CD4-positive, CD25-positive, alpha-beta regulatory T cell (primary cell): ENCODE measurements at regions not wholly inside any gene's neighbourhood (a gene's known extent, or its start where the extent isn't known, plus 50 kb on each side); places are given as distances from the start of the nearest gene placed in this dataset.

Experiments
- ATAC-seq, 2 donors: fragments of 150-1000 bp; cut with Tn5 transposase; one replicate each; pipeline ENCODE4 v1.10.0; 2021; ENCODE audit warnings: low read depth in 2 of 2, moderate number of reproducible peaks in 2 of 2, moderate library complexity in 1 of 2
- DNase-seq, 3 donors: peaks; one replicate each; pipeline versions ENCODE4 v3.0.0 to v3.0.0-alpha.2; 2012 to 2022; ENCODE audit warnings: mixed read lengths in 1 of 3
- H3K27ac ChIP-seq: one replicate; pipeline ENCODE4 v1.7.0; 2013; ENCODE audit warnings: mild to moderate bottlenecking, low read length; ENCODE audit not compliant: insufficient read depth, poor library complexity, severe bottlenecking
- H3K27me3 ChIP-seq: one replicate; pipeline ENCODE4 v1.7.0; 2013; ENCODE audit warnings: low read length; ENCODE audit not compliant: control insufficient read depth, insufficient read depth
- H3K36me3 ChIP-seq: one replicate; pipeline ENCODE4 v1.7.0; 2013; ENCODE audit warnings: mild to moderate bottlenecking, low read length, moderate library complexity; ENCODE audit not compliant: control insufficient read depth, insufficient read depth
- H3K4me1 ChIP-seq: 2 replicates; pipeline ENCODE4 v1.7.0; 2013; ENCODE audit warnings: mild to moderate bottlenecking, low read length; ENCODE audit not compliant: insufficient read depth, control insufficient read depth, poor library complexity, severe bottlenecking
- H3K4me3 ChIP-seq: one replicate; pipeline ENCODE4 v1.7.0; 2013; ENCODE audit warnings: low read depth, mild to moderate bottlenecking, low read length, moderate library complexity
- H3K9me3 ChIP-seq, 2 experiments: 1 replicate in 1 of 2; 2 replicates in 1 of 2; pipeline ENCODE4 v1.7.0; 2013; ENCODE audit warnings: low read length in 2 of 2, mild to moderate bottlenecking in 1 of 2, moderate library complexity in 1 of 2; ENCODE audit not compliant: control insufficient read depth in 2 of 2
- H3K27ac Mint-ChIP-seq, 3 donors: one replicate each; pipeline ENCODE4 v1.8.0; 2020 to 2022; ENCODE audit warnings: mild to moderate bottlenecking in 3 of 3, mixed read lengths in 3 of 3, moderate library complexity in 2 of 3
- H3K27me3 Mint-ChIP-seq: one replicate; pipeline ENCODE4 v1.8.0; 2022; ENCODE audit warnings: mild to moderate bottlenecking, mixed read lengths
- H3K36me3 Mint-ChIP-seq: one replicate; pipeline ENCODE4 v1.8.0; 2020; ENCODE audit warnings: mixed read lengths
- H3K4me1 Mint-ChIP-seq, 4 donors: one replicate each; pipeline ENCODE4 v1.8.0; 2020 to 2022; ENCODE audit warnings: mixed read lengths in 4 of 4, mild to moderate bottlenecking in 1 of 4
- H3K4me3 Mint-ChIP-seq, 4 donors: one replicate each; pipeline ENCODE4 v1.8.0; 2020 to 2022; ENCODE audit warnings: mild to moderate bottlenecking in 4 of 4, mixed read lengths in 4 of 4, moderate library complexity in 3 of 4
- H3K9me3 Mint-ChIP-seq, 7 donors: one replicate each; pipeline ENCODE4 v1.8.0; 2020 to 2022; ENCODE audit warnings: mixed read lengths in 7 of 7, mild to moderate bottlenecking in 3 of 7, moderate library complexity in 2 of 7

- ATAC-seq = no peak
- peaks cover 0 to 5% (median 3%) of the 10 kb centered on the region in 7 donors for H3K9me3 Mint-ChIP-seq
- H3K4me1 ChIP-seq = no peaks in the 10 kb centered on the region
- no peaks in the 10 kb centered on the region for H3K36me3 ChIP-seq
- no peak overlapping the region for H3K27ac Mint-ChIP-seq
- no peak overlapping the region for H3K27ac ChIP-seq
- no peak for DNase-seq
- no peaks in the 10 kb centered on the region for H3K4me1 Mint-ChIP-seq
- no peaks in the 10 kb centered on the region for H3K9me3 ChIP-seq
- H3K4me3 Mint-ChIP-seq = no peak overlapping the region
- H3K27me3 ChIP-seq = no peaks in the 10 kb centered on the region
- no peak overlapping the region for H3K4me3 ChIP-seq
- no peaks in the 10 kb centered on the region for H3K27me3 Mint-ChIP-seq
- no peaks in the 10 kb centered on the region for H3K36me3 Mint-ChIP-seq
These were observed 183.5 kb upstream of the AFDN start for GRCh38 chr6:167643223-167643622.

DNA sequence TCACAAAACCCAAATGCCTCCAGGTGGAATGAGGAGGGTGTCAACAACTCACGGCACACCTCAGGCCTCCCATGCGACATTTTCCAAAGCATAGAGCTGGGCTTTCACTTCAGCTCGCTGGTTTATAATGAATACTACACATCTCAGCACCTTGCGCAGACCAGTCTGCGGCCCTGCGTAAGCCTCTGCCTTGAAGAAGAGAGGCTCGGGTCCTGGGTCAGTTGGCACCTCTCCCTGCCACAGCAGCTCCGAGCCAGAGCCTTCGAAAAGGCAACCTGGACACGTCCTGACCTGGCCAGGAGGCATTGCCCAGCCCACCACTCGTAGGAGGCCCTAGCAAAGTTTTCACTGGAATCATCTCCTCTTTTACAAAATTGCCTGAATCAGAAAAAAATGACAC lies 183.0 kb upstream of the AFDN start:
- Histone ChIP-seq H3K27ac (no peak overlapping the region), H3K4me3 (no peak overlapping the region), H3K9me3 (no peaks in the 10 kb centered on the region), H3K27me3 (no peaks in the 10 kb centered on the region), H3K4me1 (no peaks in the 10 kb centered on the region), H3K36me3 (no peaks in the 10 kb centered on the region)
- no peaks in the 10 kb centered on the region for H3K4me1 Mint-ChIP-seq
- peaks cover 0 to 5% (median 3%) of the 10 kb centered on the region in 7 donors for H3K9me3 Mint-ChIP-seq
- ATAC-seq (no peak), DNase-seq (no peak)
- H3K36me3 Mint-ChIP-seq = no peaks in the 10 kb centered on the region
- no peak overlapping the region for H3K4me3 Mint-ChIP-seq
- no peak overlapping the region for H3K27ac Mint-ChIP-seq
- H3K27me3 Mint-ChIP-seq = no peaks in the 10 kb centered on the region

DNA sequence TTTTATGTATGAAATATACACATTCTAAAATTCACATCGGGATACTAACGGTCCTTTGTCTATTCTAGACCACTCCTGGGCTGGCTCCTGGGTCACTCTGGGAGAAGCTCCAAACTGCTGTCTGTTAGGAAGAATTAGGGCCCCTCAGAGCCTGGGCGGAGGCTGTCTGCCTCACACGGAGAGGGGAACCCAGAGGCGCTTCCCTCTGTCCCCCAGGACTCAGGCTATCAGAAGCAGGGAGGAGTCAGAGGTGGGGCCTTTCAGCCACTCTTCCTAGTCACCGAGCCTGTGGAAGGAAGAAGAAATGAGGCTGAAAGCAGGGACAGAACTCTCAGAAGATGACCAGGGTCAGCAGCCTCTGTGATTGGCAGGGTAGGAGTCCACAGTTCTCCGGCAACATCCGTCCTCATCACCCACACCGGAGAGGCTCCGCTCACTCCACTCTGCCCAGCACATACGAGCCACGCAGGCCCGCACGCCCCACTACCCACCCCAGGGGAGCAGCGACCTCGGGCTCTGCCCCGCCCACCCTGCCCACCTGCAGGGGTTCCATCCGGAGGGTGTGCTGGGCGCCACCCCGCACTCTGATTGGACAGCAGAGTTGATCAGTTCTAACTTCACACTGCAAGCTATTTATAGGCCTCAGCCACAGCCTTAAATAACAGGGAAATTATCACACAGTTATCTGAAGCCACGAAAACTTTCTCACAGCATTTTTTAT lies 182.1 kb upstream of the AFDN start:
- Mint-ChIP-seq H3K4me3 (no peak overlapping the region), H3K36me3 (no peaks in the 10 kb centered on the region), H3K27ac (no peak overlapping the region), H3K4me1 (no peaks in the 10 kb centered on the region), H3K9me3 (peaks cover 0 to 5% (median 3%) of the 10 kb centered on the region in 7 donors), H3K27me3 (no peaks in the 10 kb centered on the region)
- no peak overlapping the region for H3K27ac ChIP-seq
- no peak overlapping the region for H3K4me3 ChIP-seq
- no peak for ATAC-seq
- no peaks in the 10 kb centered on the region for H3K4me1 ChIP-seq
- no peaks in the 10 kb centered on the region for H3K36me3 ChIP-seq
- DNase-seq = no peak
- H3K27me3 ChIP-seq = no peaks in the 10 kb centered on the region
- no peaks in the 10 kb centered on the region for H3K9me3 ChIP-seq

DNA sequence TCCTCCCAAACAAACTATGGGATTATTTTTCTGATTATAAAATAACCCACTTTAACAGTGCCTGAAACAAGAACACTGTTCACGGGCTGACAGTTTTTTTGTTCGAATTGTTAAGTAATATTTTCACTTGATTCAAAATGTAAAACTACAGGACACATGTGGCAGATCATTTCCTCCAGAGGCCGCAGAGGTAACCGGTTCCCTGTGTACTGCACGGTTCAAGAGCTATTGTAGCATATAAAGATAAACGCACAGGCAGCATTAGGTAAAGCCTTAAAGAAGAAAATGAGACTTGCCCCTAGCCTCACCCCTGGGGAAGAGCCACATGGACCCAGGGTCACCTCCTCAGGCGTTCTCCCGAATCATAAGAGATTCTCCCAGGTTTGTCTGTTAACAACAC lies 181.3 kb upstream of the AFDN start:
- Histone ChIP-seq H3K27ac (no peak overlapping the region), H3K36me3 (no peaks in the 10 kb centered on the region), H3K9me3 (no peaks in the 10 kb centered on the region), H3K4me3 (no peak overlapping the region), H3K4me1 (no peaks in the 10 kb centered on the region), H3K27me3 (no peaks in the 10 kb centered on the region)
- H3K4me3 Mint-ChIP-seq = no peak overlapping the region
- H3K27ac Mint-ChIP-seq = no peak overlapping the region
- H3K27me3 Mint-ChIP-seq = no peaks in the 10 kb centered on the region
- H3K9me3 Mint-ChIP-seq = peaks cover 0 to 5% (median 3%) of the 10 kb centered on the region in 7 donors
- DNase-seq (no peak), ATAC-seq (no peak)
- H3K4me1 Mint-ChIP-seq = no peaks in the 10 kb centered on the region
- H3K36me3 Mint-ChIP-seq = no peaks in the 10 kb centered on the region

DNA sequence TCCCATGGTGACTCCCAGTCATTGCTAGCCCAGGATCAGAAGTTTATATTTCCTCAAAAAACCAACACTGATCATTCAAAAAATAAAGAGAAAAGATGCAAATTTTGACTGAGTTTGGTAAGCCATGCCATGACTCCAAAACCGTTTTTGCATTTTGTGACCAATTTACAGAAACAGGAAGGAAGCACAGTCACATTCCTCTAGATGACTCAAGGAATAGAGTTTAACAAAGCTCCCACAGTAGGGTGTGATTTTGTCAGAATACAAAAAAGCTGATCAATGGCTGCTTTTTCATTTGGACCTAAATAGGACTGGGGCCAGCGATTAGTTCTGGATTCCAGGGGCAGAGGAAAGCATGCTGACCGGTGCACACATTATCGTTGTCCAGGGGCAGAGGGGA lies 179.4 kb upstream of the AFDN start:
- Mint-ChIP-seq H3K9me3 (peaks cover 0 to 3% (median 0%) of the 10 kb centered on the region in 7 donors), H3K4me3 (no peak overlapping the region), H3K27me3 (no peaks in the 10 kb centered on the region), H3K36me3 (no peaks in the 10 kb centered on the region), H3K27ac (no peak overlapping the region), H3K4me1 (no peaks in the 10 kb centered on the region)
- H3K27me3 ChIP-seq = no peaks in the 10 kb centered on the region
- DNase-seq = no peak
- H3K36me3 ChIP-seq = no peaks in the 10 kb centered on the region
- no peak overlapping the region for H3K4me3 ChIP-seq
- no peaks in the 10 kb centered on the region for H3K4me1 ChIP-seq
- no peak overlapping the region for H3K27ac ChIP-seq
- H3K9me3 ChIP-seq = no peaks in the 10 kb centered on the region
- ATAC-seq = no peak

DNA sequence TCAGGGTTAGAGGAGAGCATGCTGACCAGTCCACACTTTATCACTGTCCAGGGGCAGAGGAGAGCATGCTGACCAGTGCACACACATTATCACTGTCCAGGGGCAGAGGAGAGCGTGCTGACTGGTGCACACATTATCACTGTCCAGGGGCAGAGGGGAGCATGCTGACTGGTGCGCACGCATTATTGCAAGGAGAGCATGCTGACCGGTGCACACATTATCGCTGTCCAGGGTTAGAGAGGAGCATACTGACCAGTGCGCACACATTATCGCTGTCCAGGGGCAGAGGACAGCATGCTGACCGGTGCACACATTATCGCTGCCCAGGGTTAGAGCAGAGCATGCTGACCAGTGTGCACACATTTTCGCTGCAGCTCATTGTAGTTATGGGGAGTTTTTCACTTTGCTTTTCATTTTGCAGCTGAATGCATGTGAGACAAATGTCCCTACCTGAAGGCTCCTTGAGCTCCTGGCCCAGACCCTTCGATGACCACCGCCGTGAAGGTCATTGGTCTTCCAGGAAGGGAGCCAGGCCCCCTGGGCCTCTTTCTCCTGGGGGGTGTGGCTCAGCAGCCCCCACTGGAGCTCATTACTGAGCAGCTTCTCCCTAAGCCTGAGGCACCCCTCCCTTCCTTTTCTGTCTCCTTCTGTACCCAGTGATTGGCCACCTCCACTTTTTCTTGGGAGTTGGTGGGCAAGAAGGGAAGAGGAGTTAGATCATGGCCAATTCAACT lies 178.8 kb upstream of the AFDN start:
- Mint-ChIP-seq H3K9me3 (no peaks in the 10 kb centered on the region), H3K36me3 (no peaks in the 10 kb centered on the region), H3K4me1 (no peaks in the 10 kb centered on the region), H3K4me3 (no peak overlapping the region), H3K27ac (no peak overlapping the region), H3K27me3 (no peaks in the 10 kb centered on the region)
- ATAC-seq (no peak), DNase-seq (no peak)
- Histone ChIP-seq H3K27ac (no peak overlapping the region), H3K27me3 (no peaks in the 10 kb centered on the region), H3K36me3 (no peaks in the 10 kb centered on the region), H3K9me3 (no peaks in the 10 kb centered on the region), H3K4me1 (no peaks in the 10 kb centered on the region), H3K4me3 (no peak overlapping the region)

DNA sequence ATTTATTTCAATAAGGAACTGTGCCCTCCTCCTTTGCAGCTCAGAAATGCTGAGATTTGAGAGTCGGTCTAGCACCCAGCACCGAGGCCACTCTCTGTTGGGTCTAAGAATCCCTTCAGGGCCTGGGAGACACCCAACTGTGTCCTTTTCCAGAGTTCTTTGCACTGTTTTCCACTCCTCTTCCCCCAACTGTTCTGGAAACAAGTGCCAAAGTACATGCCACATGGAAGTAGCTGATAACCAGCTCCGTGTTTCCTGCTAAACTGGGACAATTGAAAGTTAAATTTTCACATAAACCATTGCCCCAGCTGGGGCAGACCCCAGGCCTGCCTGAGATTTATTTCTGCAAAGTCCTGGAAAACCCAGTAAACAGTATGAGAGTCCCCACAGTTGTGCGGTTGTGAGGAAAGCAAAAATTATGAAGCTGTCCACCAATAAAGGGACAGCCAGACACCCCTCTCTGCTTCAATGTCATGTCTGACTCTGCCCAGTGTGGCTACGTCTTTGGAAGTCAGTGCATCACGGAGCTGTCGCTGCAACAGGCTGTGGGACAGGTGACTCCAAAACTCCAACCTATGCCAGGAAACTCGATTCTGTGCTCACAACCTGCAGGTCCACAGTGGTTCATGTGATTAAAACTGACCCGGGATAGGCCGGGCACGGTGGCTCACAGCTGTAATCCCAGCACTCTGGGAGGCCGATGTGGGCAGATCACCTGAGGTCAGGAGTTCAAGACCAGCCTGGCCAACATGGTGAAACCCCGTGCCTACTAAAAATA lies 178.0 kb upstream of the AFDN start:
- no peak overlapping the region for H3K27ac ChIP-seq
- no peaks in the 10 kb centered on the region for H3K9me3 ChIP-seq
- Mint-ChIP-seq H3K27ac (no peak overlapping the region), H3K4me1 (no peaks in the 10 kb centered on the region), H3K9me3 (no peaks in the 10 kb centered on the region), H3K4me3 (no peak overlapping the region), H3K27me3 (no peaks in the 10 kb centered on the region), H3K36me3 (no peaks in the 10 kb centered on the region)
- H3K4me1 ChIP-seq = no peaks in the 10 kb centered on the region
- no peak overlapping the region for H3K4me3 ChIP-seq
- H3K36me3 ChIP-seq = no peaks in the 10 kb centered on the region
- ATAC-seq (no peak), DNase-seq (no peak)
- H3K27me3 ChIP-seq = no peaks in the 10 kb centered on the region
